ENCODE measurements at regions not wholly inside any gene's neighbourhood (a gene's known extent, or its start where the extent isn't known, plus 50 kb on each side); places are given as distances from the start of the nearest gene placed in this dataset.

GRCh38 chr1:106907795-106908194 lies 148.7 kb upstream of the PRMT6 start:
- Mint-ChIP-seq H3K4me1 (no peaks in the 10 kb centered on the region), H3K36me3 (no peaks in the 10 kb centered on the region), H3K27ac (no peak overlapping the region), H3K4me3 (no peak overlapping the region), H3K27me3 (ENCODE audit: low read depth in 3 of 3) (no peaks in the 10 kb centered on the region), H3K9me3 (peaks cover 0 to 6% (median 2%) of the 10 kb centered on the region in 7 donors)
- Histone ChIP-seq H3K36me3 (replicated peaks in 1 of 2; ENCODE audit: control insufficient read depth in 1 of 2, insufficient read depth in 2 of 2, low read length in 2 of 2) (no peaks in the 10 kb centered on the region), H3K9ac (ENCODE audit: insufficient read depth, low read length, poor library complexity, severe bottlenecking) (no peak overlapping the region), H4K20me1 (ENCODE audit: insufficient read depth, low read length) (no peaks in the 10 kb centered on the region), H3K27ac (ENCODE audit: low read depth in 1 of 2, low read length in 2 of 2) (no peak overlapping the region), H3K79me2 (ENCODE audit: insufficient read depth, low read length) (no peaks in the 10 kb centered on the region), H3K4me3 (replicated peaks in 1 of 3; ENCODE audit: low read depth in 2 of 3, low read length in 3 of 3) (no peak overlapping the region), H3K27me3 (ENCODE audit: control insufficient read depth in 2 of 2, insufficient read depth in 2 of 2, low read length in 2 of 2) (no peaks in the 10 kb centered on the region), H3K4me1 (ENCODE audit: control insufficient read depth in 1 of 2, insufficient read depth in 2 of 2, low read length in 2 of 2) (no peaks in the 10 kb centered on the region), H3K9me3 (replicated peaks in 1 of 2; ENCODE audit: control insufficient read depth in 1 of 2, insufficient read depth in 1 of 2, low read length in 2 of 2) (no peaks in the 10 kb centered on the region), H2AFZ (ENCODE audit: insufficient read depth, low read depth, low read length, poor library complexity, severe bottlenecking) (no peak overlapping the region), H3K4me2 (replicated peaks; ENCODE audit: extremely low read depth, low read length, poor library complexity, severe bottlenecking) (no peak overlapping the region)
- intact Hi-C loops (cut with micrococcal nuclease) = no loop called here
- DNase-seq = no peak
- TF ChIP-seq CTCF (IDR thresholded peaks at IDR 0.05) = no peak

GRCh38 chr1:106908689-106909088 lies 147.8 kb upstream of the PRMT6 start:
- Mint-ChIP-seq H3K27me3 (ENCODE audit: low read depth in 3 of 3) (no peaks in the 10 kb centered on the region), H3K27ac (no peak overlapping the region), H3K4me1 (no peaks in the 10 kb centered on the region), H3K4me3 (no peak overlapping the region), H3K36me3 (no peaks in the 10 kb centered on the region), H3K9me3 (peaks cover 0 to 6% (median 2%) of the 10 kb centered on the region in 7 donors)
- H2AFZ ChIP-seq (ENCODE audit: insufficient read depth, low read depth, low read length, poor library complexity, severe bottlenecking) = no peak overlapping the region
- H3K79me2 ChIP-seq (ENCODE audit: insufficient read depth, low read length) = no peaks in the 10 kb centered on the region
- H3K4me3 ChIP-seq (replicated peaks in 1 of 3; ENCODE audit: low read depth in 2 of 3, low read length in 3 of 3) = no peak overlapping the region
- H4K20me1 ChIP-seq (ENCODE audit: insufficient read depth, low read length) = no peaks in the 10 kb centered on the region
- no CpG with 5 or more reads among the region's 1 CpG for WGBS (ENCODE audit: insufficient coverage)
- intact Hi-C loops (cut with micrococcal nuclease) = no loop called here
- no peak overlapping the region for H3K27ac ChIP-seq (ENCODE audit: low read depth in 1 of 2, low read length in 2 of 2)
- no peak overlapping the region for H3K9ac ChIP-seq (ENCODE audit: insufficient read depth, low read length, poor library complexity, severe bottlenecking)
- no peak overlapping the region for H3K4me2 ChIP-seq (replicated peaks; ENCODE audit: extremely low read depth, low read length, poor library complexity, severe bottlenecking)
- H3K27me3 ChIP-seq (ENCODE audit: control insufficient read depth in 2 of 2, insufficient read depth in 2 of 2, low read length in 2 of 2) = no peaks in the 10 kb centered on the region
- H3K4me1 ChIP-seq (ENCODE audit: control insufficient read depth in 1 of 2, insufficient read depth in 2 of 2, low read length in 2 of 2) = no peaks in the 10 kb centered on the region
- no peak for TF ChIP-seq CTCF (IDR thresholded peaks at IDR 0.05)
- DNase-seq = no peak
- no peaks in the 10 kb centered on the region for H3K9me3 ChIP-seq (replicated peaks in 1 of 2; ENCODE audit: control insufficient read depth in 1 of 2, insufficient read depth in 1 of 2, low read length in 2 of 2)
- H3K36me3 ChIP-seq (replicated peaks in 1 of 2; ENCODE audit: control insufficient read depth in 1 of 2, insufficient read depth in 2 of 2, low read length in 2 of 2) = no peaks in the 10 kb centered on the region
